Right hindlimb (tissue), 1 donor: ENCODE measurements at regions not wholly inside any gene's neighbourhood (a gene's known extent, or its start where the extent isn't known, plus 50 kb on each side); places are given as distances from the start of the nearest gene placed in this dataset.
"Not testable (repeated sequence)": the region's sequence is repeated elsewhere in the genome, so short reads cannot be mapped to it uniquely, and the experiment has no call there.

Experiments used
- DNase-seq: peaks from one replicate; pipeline ENCODE4 v3.0.0-alpha.2; 2018

- DNase-seq, result no peak
Observed at GRCh38 chr2:129819855-129820254, 159.6 kb upstream of the RAB6C start.

GRCh38 chr2:129820908-129821307 is 158.6 kb upstream of the RAB6C start:
- DNase-seq, result no peak

- DNase-seq, result no peak
Observed at GRCh38 chr2:129821445-129821844, 158.0 kb upstream of the RAB6C start.

- no peak for DNase-seq
Observed at GRCh38 chr2:129823044-129823443, 156.4 kb upstream of the RAB6C start.

DNA sequence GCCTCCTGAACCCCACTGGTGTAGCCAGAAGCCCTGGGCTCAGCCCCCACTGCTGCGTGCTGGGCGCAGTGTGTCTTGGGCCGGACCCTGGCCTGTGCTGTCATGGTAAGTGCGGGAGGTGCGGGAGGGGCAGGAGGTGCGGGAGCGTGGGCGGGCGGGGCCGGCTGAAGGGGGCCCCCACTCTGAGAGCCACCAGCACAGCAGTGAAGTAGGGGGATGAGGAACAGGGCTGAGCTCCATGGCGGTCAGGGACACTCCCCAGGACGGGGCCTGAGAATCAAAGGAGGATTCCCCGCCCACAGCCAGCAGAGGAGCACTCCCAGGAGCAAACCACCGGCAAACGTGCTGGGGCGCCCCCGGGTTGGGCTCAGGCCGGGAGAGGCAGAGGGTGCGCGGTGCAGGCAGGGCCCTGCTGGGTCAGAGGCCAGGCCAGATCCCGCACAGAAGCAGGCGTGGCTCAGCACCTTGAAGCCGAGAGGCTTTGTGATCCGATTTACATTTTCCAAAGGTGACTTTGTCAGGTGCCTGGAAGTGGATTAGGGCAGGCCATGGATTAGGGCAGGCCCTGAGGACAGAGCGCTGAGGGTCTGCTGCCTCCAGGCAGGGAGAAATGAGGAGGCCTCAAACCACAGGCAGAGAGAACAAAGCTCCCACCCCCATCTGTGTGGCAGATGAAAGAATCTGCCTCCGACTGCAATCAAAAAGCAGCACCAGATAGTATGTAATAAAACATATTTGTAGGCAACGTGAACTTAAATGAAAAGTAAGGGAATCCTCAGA is 152.0 kb upstream of the RAB6C start:
- no peak for DNase-seq

DNA sequence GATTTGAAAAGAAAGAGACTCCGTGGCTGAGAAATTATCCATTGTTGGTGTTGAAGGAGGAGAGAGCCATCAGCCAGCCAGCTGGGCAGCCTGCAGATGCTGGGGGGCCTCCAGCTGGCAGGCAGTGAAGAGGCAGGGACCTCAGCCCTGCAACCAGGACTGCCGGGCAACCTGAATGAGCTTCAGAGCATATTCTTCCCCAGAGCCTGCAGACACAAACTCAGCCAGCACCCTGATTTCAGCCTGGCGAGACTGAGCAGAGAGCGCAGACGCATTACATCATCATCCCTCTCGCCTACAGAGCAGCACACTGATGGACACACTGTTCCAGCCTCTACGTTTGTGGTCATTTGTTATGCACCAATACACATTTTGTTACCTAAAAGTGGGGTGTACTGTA is 150.7 kb upstream of the RAB6C start:
- no peak for DNase-seq

GRCh38 chr2:129829588-129829987 is 149.9 kb upstream of the RAB6C start:
- no peak for DNase-seq

DNA sequence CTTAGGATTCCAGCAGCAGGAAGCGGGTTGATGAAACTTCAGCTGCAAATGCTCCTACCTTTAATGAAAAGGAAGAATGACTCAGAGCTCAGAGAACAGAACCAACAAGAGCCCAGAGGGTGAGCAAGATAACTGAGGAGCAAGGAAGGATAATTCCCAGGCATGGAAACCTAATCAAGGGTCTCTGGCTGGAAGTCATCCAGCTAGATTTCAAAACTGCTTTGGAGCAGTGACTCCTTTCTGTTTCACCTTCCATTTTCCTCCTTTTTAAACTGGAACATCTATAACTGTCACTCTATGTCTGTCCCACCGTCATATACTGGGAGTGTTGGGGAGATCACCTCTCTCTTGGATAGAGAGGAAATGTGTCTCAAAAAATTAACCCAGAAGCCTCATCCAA is 148.4 kb upstream of the RAB6C start:
- DNase-seq, result no peak

DNA sequence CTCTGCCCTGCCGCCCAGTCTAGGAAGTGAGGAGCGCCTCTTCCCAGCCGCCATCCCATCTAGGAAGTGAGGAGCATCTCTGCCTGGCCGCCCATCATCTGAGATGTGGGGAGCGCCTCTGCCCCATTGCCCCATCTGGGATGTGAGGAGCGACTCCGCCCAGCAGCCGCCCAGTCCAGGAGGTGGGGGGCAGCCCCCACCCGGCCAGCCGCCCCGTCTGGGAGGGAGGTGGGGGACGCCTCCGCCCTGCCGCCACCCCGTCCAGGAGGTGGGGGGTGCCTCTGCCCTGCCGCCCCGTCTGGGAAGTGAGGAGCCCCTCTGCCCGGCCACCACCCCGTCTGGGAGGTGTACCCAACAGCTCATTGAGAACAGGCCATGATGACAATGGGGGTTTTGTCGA is 146.0 kb upstream of the RAB6C start:
- DNase-seq, result not testable (repeated sequence)

DNA sequence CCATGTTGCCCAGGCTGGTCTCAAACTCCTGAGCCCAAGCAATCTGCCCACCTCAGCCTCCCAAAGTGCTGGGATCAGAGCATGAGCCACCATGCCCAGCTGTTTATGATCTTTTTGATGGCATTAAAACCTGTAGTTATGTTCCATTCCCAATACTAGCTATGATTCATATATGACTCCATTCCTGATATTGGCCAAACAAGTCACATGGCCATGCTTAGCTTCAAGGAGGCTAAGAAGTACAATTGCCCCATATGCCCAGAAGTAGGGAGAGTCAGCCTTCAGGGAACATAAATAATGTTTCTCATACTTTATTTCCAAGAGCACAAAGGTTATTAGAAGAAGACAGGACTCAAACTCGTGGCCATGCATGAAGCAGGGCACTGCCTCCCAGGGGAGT is 132.4 kb upstream of the RAB6C start:
- no peak for DNase-seq

DNA sequence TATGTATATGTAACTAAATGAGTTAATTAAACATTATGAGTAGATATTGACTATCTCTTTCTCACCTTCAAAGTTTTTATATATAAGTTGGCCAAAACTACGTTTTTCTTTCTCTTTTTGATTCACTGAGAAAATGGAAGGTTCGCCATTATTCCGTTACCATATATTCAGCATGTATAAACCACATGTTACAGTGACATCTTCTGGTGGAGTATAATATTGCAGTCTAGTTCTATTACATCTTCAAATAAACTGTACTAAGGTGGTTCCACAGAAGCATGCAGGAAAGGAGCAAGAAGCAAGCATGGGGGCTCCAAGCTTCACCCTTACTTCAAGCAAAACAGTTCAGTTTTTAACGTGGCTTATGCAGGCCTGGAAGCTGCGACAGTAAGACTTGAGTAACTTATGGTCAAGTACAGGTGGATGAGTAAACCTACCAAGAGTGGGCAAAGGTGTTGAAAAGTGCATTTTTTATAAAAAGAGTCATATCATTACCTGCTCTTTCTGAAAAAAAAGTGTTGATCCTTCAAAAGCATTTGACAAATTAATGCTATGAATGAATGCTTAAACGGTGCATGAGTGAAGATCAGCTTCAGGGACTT is 129.8 kb upstream of the RAB6C start:
- no peak for DNase-seq

DNA sequence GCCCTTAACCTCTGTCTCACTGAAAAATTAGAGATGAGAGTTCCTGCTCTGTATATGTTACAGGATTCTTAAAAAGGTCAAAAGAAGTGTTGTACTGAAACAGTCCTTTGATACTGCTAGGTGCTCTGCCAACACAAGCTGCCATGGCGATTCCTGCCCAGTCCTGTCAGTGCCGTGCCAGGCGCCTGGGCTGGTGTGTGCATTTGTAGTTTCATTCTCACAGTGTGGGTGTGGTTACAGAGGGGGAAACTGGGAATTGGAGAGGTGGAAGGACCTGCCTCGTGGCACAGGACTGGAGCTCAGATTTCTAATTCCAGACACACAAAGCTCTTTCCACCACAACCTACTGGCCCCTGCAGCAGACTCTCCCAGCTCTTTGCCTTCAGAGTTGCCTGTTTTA is 122.3 kb upstream of the RAB6C start:
- no peak for DNase-seq

GRCh38 chr2:129859175-129859574 is 120.3 kb upstream of the RAB6C start:
- DNase-seq, result no peak

DNA sequence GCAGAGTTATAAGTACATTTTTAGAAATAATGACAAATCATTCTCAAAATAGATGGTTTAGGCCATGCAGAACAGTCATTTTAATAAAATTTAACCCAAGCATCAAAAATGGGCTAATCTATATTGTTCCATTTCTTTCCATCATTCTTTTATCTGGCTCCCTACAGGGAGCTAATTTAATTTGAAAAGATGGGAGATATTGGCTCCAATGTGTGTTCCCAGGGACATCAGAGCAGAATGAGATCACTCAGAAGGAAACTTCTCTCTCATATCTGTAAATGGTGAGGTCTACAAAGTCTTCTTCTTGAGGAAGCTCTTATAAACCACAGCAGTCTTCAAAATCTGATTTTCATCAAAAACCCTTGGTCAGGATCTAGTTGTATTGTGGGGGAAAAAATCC is 119.4 kb upstream of the RAB6C start:
- no peak for DNase-seq

DNA sequence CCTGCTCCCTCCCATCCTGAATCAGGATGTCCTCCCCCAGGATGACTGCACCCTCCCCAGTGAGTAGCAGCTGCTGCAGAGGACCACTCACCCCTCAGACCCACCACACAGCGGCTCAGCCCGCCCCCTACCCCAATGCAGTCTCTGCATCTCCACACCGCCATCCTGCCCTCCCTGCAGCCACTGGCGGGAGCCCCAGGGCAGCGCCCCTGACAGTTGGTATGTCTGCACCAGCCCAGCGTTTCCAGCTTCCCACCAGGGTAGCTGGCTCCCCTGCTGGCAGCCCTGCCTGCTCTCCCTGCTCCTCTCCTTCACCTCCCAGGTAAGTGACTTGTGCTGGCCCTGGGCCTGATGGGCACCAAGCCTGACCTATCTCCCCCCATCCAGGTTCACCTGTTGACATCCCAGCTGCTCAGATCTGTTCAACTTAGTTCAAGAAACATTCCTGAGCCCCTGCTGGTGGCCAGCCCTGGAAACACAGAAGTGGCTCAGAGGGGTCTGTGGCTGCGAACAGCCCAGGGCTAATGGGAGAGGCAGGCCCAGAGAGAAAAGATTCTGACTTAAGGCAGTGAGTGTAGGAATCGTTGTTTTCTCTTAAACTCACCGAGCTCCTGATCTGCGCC is 117.7 kb upstream of the RAB6C start:
- no peak for DNase-seq

DNA sequence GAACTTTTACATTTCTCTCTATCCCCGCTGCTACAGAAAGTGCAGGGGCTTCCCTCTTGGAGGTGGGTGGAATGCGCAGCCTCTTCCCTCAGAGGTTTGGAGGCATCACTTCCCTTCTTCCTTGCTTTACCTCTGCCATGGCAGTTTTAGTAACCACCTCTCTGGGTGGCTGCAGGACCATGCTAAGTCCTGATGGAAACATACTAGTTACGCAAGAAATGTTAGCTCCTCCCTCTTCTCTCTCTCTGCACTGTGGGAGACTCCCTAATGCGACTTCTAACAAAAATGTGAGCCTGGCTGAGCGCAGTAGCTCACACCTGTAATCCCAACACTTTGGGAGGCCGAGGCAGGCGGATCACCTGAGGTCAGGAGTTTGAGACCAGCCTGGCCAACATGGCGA is 116.8 kb upstream of the RAB6C start:
- no peak for DNase-seq

DNA sequence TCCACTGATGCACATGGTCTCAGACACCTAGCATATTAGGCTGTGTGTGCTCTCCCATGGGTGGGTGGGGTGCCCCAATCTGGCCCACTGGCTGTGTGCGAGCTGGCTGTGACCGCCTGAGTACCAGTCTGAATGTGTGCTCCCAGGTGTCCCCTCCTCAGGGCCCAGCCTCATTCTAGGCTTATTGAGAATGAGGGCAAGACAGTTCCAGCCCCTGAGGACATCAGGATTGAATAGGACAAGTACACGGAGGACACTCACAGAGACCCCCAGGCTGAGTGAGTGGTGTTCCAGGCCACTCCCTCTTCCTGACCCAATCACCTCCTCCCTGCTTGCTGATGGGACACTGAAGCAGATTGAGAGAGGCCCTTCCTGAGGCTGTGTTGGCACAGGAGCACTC is 116.1 kb upstream of the RAB6C start:
- no peak for DNase-seq

DNA sequence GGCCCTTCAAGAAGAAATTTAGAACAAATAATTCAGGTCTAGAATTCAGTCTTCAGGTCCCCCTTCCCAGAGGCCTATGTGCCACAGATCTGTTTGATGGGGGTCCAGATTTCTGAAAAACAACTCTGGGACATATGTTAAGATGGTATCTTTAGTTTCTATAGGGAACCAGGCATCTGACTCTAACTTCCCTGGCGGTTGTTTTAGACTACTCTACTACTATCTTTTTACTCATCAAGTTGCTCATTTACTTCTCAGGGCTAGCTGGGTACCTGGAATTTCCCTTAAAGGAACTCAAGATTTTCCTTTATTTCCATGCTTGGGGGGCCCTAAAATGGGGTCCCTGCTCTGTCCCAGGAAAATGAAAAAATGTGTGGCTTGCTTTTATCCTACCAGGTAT is 114.7 kb upstream of the RAB6C start:
- no peak for DNase-seq

DNA sequence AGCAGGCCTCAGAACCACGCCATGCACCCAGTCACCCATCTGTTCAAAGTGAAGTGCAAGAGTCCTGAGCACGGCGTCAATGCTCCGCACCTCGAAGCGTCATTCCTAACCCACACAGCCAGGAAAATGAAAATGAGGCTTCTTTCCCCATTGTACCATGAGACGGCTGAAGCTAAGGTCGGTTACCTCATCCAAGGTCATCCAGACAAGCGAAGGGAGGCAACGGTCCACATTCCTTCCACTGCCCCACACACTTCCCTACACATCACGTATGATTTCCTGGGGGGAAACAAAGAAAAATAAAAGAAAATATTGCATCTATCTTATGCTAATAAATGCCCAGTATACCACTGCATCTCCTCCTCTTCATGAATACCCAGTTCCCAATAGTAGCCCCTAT is 113.5 kb upstream of the RAB6C start:
- no peak for DNase-seq

DNA sequence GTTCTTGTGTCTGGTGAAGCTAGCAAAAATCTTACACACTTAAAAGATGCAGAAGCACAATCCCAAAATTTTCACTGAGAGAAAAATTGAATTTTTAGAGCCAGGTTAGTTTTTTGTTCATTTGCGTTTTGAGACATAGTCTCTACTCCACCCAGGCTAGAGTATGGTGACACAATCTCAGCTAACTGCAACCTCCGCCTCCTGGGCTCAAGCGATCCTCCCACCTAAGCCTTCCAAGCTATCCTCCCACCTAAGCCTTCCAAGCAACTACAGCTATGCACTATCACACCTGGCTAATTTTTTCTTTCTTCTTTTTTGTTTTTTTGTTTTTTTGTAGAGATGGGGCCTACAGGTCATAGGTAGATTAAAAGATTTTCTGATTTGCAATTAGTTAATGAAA is 113.1 kb upstream of the RAB6C start:
- DNase-seq, result no peak

- DNase-seq, result no peak
Observed at GRCh38 chr2:129868151-129868550, 111.3 kb upstream of the RAB6C start.

DNA sequence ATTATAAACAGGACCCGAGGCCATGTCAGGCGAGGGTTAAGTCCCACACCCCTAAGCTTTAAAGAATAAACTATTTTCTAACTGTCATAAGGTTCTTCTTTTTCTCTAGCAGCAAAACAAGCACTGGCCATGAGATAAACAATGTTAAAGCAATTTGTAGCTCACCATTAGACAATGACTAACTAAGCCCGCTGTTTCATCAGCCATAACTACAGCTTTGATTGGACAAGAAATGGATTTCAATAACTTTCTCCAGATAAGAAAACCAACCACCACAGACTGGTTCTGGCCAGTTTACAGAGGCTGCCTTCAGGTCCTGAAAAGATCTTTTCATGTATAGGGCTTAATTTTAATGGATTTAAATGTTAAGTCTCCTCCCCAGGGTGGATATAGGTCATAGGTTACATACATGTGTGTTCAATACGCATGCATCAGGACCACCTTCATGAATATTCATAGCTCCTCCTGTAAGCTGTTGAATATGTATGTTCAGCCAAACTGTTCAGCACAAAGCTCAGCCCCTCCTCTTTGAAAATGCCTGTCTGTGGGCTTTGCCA is 108.7 kb upstream of the RAB6C start:
- DNase-seq, result no peak

GRCh38 chr2:129872446-129872845 is 107.0 kb upstream of the RAB6C start:
- no peak for DNase-seq

GRCh38 chr2:129876541-129876940 is 102.9 kb upstream of the RAB6C start:
- no peak for DNase-seq
